ENCODE measurements at regions not wholly inside any gene's neighbourhood (a gene's known extent, or its start where the extent isn't known, plus 50 kb on each side); places are given as distances from the start of the nearest gene placed in this dataset.

DNA sequence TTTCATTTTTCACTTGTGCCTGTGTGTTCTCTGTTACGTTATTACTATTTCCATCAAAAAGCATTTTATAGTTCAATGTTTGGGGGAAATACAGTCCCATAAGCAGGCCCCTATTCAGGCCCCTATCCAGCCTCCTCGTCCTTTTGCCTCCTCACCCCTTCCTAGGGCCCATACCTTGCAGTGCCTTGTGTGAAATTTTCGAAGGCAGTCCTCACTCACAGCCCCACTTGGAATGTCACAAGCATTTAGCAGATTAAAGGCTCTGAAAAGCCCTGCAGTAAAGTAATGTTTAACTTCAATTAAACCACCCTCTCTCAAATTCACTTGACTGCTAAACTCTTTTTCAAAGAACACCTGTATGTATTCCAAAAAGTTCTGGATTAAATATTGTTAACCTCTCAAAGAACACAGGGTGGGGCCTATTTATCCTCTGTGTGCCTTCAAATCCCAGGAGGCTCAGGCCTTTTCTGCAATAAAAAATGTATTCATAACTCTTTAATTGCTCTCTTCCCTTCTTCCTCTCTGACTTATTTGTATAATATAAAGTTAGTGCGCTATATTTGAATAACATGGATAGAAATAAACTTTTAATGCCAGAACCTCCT, 202.5 kb downstream of the FOXA2 start:
- TF ChIP-seq POLR2A (IDR thresholded peaks at IDR 0.05; ENCODE audit: low read depth, low read length), result no peak
- FAIRE-seq (no peak), DNase-seq (ENCODE audit: insufficient read length, low spot score) (no peak)

DNA sequence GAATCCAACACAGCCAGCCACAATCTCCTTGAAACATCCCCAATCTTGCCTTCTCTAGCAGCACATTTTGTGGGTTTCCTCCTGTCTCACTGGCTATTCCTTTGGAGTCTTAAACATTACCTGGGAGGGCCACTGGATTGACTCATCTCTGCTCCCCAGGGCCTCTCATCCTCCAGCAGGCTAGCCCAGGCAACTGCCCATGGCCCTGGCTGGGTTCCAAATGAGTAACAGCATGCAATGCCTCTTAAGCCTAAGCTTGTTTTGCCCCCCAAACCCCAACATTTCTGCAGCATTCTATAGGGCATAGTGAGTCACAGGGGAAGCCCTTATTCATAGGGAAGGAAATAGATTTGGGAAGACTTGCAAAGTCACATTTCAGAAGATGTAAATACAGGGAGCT, 204.9 kb downstream of the FOXA2 start:
- peak; percentile 86 for FAIRE-seq
- no peak for TF ChIP-seq POLR2A (IDR thresholded peaks at IDR 0.05; ENCODE audit: low read depth, low read length)
- DNase-seq (ENCODE audit: insufficient read length, low spot score), result peak; percentile 34

DNA sequence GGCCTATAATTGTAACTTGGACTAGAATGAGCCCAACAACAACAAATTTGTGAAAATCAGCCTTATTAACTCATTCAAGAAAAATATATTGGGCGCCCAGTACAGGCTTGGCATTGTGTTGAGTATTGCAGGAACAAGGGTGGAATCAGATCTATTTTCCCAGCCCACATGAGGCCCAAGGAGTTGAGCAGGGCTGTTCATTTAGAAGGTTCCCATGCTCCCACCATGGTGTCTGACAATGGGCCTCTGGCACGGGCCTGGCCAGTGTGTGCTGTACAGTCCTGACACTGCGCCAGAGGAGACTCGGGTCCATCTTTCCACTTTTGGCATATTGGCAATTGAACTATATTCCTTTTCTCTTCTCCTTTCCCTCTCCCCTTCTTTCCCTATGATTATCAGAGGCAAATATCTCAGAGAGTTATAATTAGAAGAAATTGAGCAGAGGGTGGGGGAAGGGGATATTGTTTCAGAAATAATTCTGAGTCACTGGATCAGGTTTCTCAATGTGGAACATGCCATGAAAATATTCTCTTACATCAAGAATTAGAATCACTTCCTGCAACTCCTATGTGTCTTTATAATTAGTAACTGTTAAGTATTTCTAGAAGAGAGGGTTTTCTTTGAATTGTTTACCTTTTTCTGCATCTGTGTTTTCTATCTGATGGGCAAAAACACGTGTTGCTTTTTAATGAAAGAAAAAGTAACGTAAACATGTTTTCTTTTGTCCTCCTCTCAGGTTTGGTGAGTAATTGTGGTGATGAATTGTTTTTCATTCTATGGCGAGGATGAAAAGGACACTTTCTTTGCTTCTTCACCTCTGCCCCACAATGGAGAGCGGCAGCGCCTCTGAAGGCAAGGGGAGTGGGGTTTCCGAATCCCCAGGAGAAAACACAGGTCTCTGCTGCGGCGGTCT, 209.4 kb downstream of the FOXA2 start:
- FAIRE-seq (no peak), DNase-seq (ENCODE audit: insufficient read length, low spot score) (no peak)
- TF ChIP-seq POLR2A (IDR thresholded peaks at IDR 0.05; ENCODE audit: low read depth, low read length), result no peak

DNA sequence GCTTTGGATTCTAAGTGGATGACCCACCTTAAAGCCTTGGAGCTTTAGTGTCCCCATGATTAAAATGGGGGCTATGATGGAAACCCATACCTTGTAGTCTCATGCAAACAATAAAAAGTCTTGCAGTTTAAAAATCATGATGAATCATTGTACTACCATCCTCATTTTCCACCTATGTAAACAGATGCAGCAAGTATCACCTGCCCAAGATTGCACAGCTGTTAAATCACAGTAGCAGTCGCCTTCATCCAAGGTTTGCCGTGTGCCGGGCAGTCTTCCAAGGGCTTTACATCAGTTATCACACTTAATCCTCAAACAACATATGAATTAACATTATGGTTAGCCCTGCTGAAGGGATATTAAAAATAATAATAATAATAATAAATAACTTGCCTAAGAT, 210.3 kb downstream of the FOXA2 start:
- FAIRE-seq, result no peak
- DNase-seq (ENCODE audit: insufficient read length, low spot score), result no peak
- TF ChIP-seq POLR2A (IDR thresholded peaks at IDR 0.05; ENCODE audit: low read depth, low read length), result no peak

- FAIRE-seq (no peak), DNase-seq (ENCODE audit: insufficient read length, low spot score) (no peak)
These were observed 211.0 kb downstream of the FOXA2 start for GRCh38 chr20:22373164-22373895.

DNA sequence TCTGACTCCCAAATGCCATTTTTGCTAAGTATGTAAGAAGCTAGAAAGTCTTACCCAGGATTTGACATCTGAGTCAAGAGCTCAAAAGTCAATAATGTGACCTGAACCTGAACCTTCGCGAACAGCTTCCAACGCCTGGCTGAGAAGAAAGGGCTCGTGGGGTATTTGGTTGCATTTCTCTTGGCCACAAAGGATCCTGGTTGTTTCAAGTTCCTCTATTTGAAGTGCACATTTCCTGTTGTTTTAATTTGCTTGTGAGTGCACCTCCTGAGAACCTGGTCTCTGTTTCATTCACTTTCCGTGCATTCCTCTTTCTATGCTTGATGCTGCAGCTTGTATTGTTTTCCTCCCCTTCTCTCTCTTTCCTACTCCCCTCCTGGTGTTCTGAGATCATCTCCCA, 212.5 kb downstream of the FOXA2 start:
- FAIRE-seq (no peak), DNase-seq (ENCODE audit: insufficient read length, low spot score) (no peak)
- no peak for TF ChIP-seq POLR2A (IDR thresholded peaks at IDR 0.05; ENCODE audit: low read depth, low read length)

More at GRCh38 chr20:22373164-22373895, 211.0 kb downstream of the FOXA2 start:
- TF ChIP-seq POLR2A (IDR thresholded peaks at IDR 0.05; ENCODE audit: low read depth, low read length), result no peak

GRCh38 chr20:22370137-22370536, 214.2 kb downstream of the FOXA2 start:
- DNase-seq (ENCODE audit: insufficient read length, low spot score) (no peak), FAIRE-seq (no peak)
- no peak for TF ChIP-seq POLR2A (IDR thresholded peaks at IDR 0.05; ENCODE audit: low read depth, low read length)

DNA sequence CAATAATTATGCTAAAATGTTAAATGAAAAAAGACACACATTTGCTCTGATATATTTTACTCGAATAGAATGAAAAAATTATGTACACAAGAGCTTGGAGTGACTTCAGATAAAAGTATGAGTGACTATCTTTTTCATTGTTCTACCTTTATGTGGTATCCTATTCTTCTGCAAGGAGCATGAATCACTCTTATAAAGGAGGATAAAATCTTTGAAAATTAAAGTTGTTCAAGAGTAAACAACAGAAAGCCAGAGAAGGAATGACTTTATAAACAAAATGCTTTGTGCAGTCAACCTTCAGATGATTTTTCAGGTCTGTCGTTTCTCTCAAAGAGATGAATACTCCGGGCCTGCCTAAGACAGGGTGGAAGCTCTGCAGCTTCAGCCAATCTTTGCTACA, 215.3 kb downstream of the FOXA2 start:
- TF ChIP-seq POLR2A (IDR thresholded peaks at IDR 0.05; ENCODE audit: low read depth, low read length), result no peak
- no peak for FAIRE-seq
- no peak for DNase-seq (ENCODE audit: insufficient read length, low spot score)

- no peak for TF ChIP-seq POLR2A (IDR thresholded peaks at IDR 0.05; ENCODE audit: low read depth, low read length)
- DNase-seq (ENCODE audit: insufficient read length, low spot score) (no peak), FAIRE-seq (no peak)
These were observed 216.1 kb downstream of the FOXA2 start for GRCh38 chr20:22368235-22368634.

DNA sequence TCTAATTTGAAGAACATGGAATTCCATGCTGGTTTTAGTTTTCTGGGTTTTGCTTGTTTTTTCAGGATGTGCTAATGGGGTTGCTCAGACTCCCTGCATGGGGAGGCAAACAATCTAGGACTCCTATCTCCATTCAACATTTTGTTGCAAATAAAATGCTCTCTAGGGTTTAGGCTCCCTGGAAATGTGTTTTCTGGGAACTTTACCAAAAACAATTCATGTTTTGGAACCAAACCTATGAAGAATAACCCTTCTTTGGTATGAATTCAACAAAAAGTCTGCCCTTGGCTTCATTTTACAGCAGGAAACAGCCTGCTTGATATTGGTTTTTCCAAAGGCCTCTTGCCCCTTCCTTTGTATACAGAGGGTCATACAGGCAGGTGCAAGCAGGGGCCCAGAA, 217.7 kb downstream of the FOXA2 start:
- no peak for DNase-seq (ENCODE audit: insufficient read length, low spot score)
- no peak for FAIRE-seq
- TF ChIP-seq POLR2A (IDR thresholded peaks at IDR 0.05; ENCODE audit: low read depth, low read length), result no peak

DNA sequence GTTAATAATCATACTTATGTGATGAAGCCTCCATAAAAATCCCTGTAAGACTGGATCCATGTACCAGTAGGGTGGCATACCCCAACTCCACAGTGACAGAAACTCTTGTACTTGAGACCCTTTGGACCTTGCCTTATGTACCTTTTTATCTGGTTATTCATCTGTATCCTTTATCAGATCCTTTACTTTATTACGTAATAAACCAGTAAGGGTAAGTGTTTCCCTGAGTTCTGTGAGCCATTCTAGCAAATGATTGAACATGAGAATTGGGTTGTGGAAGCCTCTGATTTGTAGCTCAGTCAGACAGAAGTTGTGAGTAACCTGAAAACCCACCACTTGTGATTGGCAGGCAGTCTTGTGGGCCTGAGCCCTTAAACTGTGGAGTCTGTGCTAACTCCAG, 229.7 kb downstream of the FOXA2 start:
- no peak for TF ChIP-seq POLR2A (IDR thresholded peaks at IDR 0.05; ENCODE audit: low read depth, low read length)
- FAIRE-seq, result no peak
- DNase-seq (ENCODE audit: insufficient read length, low spot score), result no peak

- FAIRE-seq, result no peak
- no peak for TF ChIP-seq POLR2A (IDR thresholded peaks at IDR 0.05; ENCODE audit: low read depth, low read length)
- no peak for DNase-seq (ENCODE audit: insufficient read length, low spot score)
These were observed 230.8 kb downstream of the FOXA2 start for GRCh38 chr20:22353586-22353985.

GRCh38 chr20:22352019-22352418, 232.4 kb downstream of the FOXA2 start:
- DNase-seq (ENCODE audit: insufficient read length, low spot score), result no peak
- no peak for FAIRE-seq
- no peak for TF ChIP-seq POLR2A (IDR thresholded peaks at IDR 0.05; ENCODE audit: low read depth, low read length)

- no peak for TF ChIP-seq POLR2A (IDR thresholded peaks at IDR 0.05; ENCODE audit: low read depth, low read length)
- FAIRE-seq (no peak), DNase-seq (ENCODE audit: insufficient read length, low spot score) (no peak)
These were observed 233.7 kb downstream of the FOXA2 start for GRCh38 chr20:22350624-22351023.
